AG09309 (cell line): ENCODE measurements at regions not wholly inside any gene's neighbourhood (a gene's known extent, or its start where the extent isn't known, plus 50 kb on each side); places are given as distances from the start of the nearest gene placed in this dataset.
A peak's percentile ranks its signal among the peaks of the same experiment; 100 is the strongest.

ENCODE experiments used
- DNase-seq: peaks from one replicate; pipeline ENCODE4 v3.0.0-alpha.2; 2010; ENCODE audit warnings: low read depth
- H3K4me3 ChIP-seq: 2 replicates; pipeline ENCODE4 v1.5.1; 2011; ENCODE audit warnings: mild to moderate bottlenecking, low read depth, low read length, moderate library complexity; ENCODE audit not compliant: control insufficient read depth
- CTCF ChIP-seq: IDR thresholded peaks from 2 replicates; pipeline ENCODE4 v1.5.1; 2011; ENCODE audit warnings: mild to moderate bottlenecking, low read depth, low read length, inconsistent platforms; ENCODE audit not compliant: insufficient read depth, control insufficient read depth; ENCODE audit errors: missing control alignments

- H3K4me3 ChIP-seq, result no peak overlapping the region
- DNase-seq, result no peak
- TF ChIP-seq CTCF, result no peak
Observed at GRCh38 chr2:9100080-9100876, 96.8 kb upstream of the MBOAT2 start.

- peak; percentile 11 for DNase-seq
- TF ChIP-seq CTCF, result no peak
- H3K4me3 ChIP-seq, result no peak overlapping the region
Observed at GRCh38 chr2:9099341-9099751, 95.9 kb upstream of the MBOAT2 start.

GRCh38 chr2:9097892-9098291 is 94.4 kb upstream of the MBOAT2 start:
- H3K4me3 ChIP-seq, result no peak overlapping the region
- no peak for DNase-seq
- no peak for TF ChIP-seq CTCF

GRCh38 chr2:9097239-9097638 is 93.8 kb upstream of the MBOAT2 start:
- no peak for TF ChIP-seq CTCF
- no peak for DNase-seq
- no peak overlapping the region for H3K4me3 ChIP-seq

- TF ChIP-seq CTCF, result no peak
- H3K4me3 ChIP-seq, result no peak overlapping the region
- no peak for DNase-seq
Observed at GRCh38 chr2:9096761-9097160, 93.3 kb upstream of the MBOAT2 start.

- no peak overlapping the region for H3K4me3 ChIP-seq
- TF ChIP-seq CTCF, result no peak
- no peak for DNase-seq
Observed at GRCh38 chr2:9095690-9096089, 92.2 kb upstream of the MBOAT2 start.
